ENCODE measurements at regions not wholly inside any gene's neighbourhood (a gene's known extent, or its start where the extent isn't known, plus 50 kb on each side); places are given as distances from the start of the nearest gene placed in this dataset.

DNA sequence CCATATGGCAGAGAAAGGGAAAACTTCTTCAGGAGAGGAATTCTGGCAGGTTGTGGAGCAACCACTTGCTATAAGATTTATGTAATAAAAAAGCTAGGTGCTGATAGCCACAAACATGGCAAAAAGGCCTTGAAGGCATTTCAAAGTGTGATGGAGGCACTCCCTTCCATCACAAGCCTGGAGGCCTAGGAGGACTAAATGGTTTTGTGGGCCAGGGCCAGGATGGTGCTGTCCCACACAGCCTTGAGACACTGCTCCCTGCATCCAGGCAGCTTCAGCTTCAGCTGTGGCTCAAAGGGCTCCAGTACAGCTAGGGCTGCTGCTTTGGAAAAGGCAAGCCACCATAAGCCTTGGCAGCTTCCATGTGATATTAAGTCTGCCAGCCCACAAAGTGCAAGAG lies 632.8 kb downstream of the BRINP1 start:
- Mint-ChIP-seq H3K9me3 (ENCODE audit: unreplicated experiment) (peaks cover 12% of the 10 kb centered on the region), H3K4me3 (ENCODE audit: unreplicated experiment) (no peak overlapping the region), H3K36me3 (ENCODE audit: low read depth, unreplicated experiment) (no peaks in the 10 kb centered on the region), H3K27ac (ENCODE audit: unreplicated experiment) (no peak overlapping the region), H3K4me1 (ENCODE audit: low read depth, unreplicated experiment) (no peaks in the 10 kb centered on the region), H3K27me3 (ENCODE audit: low read depth, unreplicated experiment) (no peaks in the 10 kb centered on the region)
- Histone ChIP-seq H3K79me2 (ENCODE audit: insufficient read depth, low read length) (no peaks in the 10 kb centered on the region), H4K20me1 (ENCODE audit: insufficient read depth, low read length) (no peaks in the 10 kb centered on the region), H3K4me3 (ENCODE audit: insufficient read depth, low read depth, low read length) (no peak overlapping the region), H2AFZ (ENCODE audit: low read depth, low read length) (no peak overlapping the region), H3K4me1 (ENCODE audit: insufficient read depth, low read length) (no peaks in the 10 kb centered on the region), H3K27me3 (ENCODE audit: insufficient read depth, low read length) (no peaks in the 10 kb centered on the region), H3K36me3 (ENCODE audit: insufficient read depth, low read length) (no peaks in the 10 kb centered on the region), H3K9ac (ENCODE audit: low read length) (no peak overlapping the region), H3K27ac (ENCODE audit: low read depth, low read length) (no peak overlapping the region), H3K4me2 (ENCODE audit: low read length) (no peak overlapping the region), H3K9me3 (ENCODE audit: insufficient read depth, low read depth, low read length) (peaks cover 6% of the 10 kb centered on the region)
- TF ChIP-seq EZH2 (IDR thresholded peaks at IDR 0.05; ENCODE audit: insufficient read depth, low read length) (no peak), CTCF (IDR thresholded peaks at IDR 0.05; ENCODE audit: insufficient read depth, low read depth, low read length) (no peak)
- FAIRE-seq (no peak), DNase-seq (ENCODE audit: low read depth) (no peak)

DNA sequence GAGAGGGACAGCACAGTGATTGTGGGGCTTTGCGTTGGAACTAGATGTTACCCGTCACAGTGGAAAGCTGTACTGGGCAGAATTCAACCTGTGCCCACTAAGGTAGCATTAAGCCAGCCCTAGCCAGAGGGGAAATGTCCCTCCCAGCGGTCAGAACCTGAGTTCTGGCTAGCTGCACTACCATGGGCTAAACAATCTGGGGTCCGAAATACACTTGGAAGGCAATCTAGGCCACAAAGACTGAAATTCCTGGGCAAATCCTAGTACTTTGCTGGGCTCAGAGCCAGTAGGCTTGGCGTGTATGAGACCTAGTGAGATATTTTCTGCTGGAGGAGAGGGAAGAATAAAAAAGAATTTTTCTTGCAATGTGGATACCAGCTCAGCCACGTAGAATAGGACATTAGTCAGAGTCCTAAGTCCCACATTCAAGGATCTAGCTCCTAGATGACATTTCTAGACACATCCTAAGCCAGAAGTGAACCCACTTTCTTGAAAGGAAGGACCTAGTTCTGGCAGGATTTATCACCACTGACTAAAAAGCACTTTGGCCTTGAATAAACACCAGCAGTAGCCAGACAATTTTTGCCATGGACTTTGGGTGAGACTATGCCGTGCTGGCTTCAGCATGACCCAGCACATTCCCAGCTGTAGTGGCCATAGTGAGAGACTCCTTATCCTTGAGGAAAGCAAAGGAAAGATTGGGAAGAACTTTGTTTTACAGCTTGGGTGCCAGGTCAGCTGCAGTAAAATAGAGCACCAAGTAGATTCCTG lies 618.0 kb downstream of the BRINP1 start:
- FAIRE-seq (no peak), DNase-seq (ENCODE audit: low read depth) (no peak)
- H3K4me2 ChIP-seq (ENCODE audit: low read length) = no peak overlapping the region
- H3K79me2 ChIP-seq (ENCODE audit: insufficient read depth, low read length) = no peaks in the 10 kb centered on the region
- no peaks in the 10 kb centered on the region for H3K36me3 ChIP-seq (ENCODE audit: insufficient read depth, low read length)
- no peaks in the 10 kb centered on the region for H3K4me1 ChIP-seq (ENCODE audit: insufficient read depth, low read length)
- H3K27ac Mint-ChIP-seq (ENCODE audit: unreplicated experiment) = no peak overlapping the region
- peaks cover 8% of the 10 kb centered on the region for H3K9me3 Mint-ChIP-seq (ENCODE audit: unreplicated experiment)
- H3K36me3 Mint-ChIP-seq (ENCODE audit: low read depth, unreplicated experiment) = no peaks in the 10 kb centered on the region
- H3K4me3 ChIP-seq (ENCODE audit: insufficient read depth, low read depth, low read length) = no peak overlapping the region
- no peak overlapping the region for H3K9ac ChIP-seq (ENCODE audit: low read length)
- H3K27ac ChIP-seq (ENCODE audit: low read depth, low read length) = no peak overlapping the region
- H3K9me3 ChIP-seq (ENCODE audit: insufficient read depth, low read depth, low read length) = no peaks in the 10 kb centered on the region
- H3K4me3 Mint-ChIP-seq (ENCODE audit: unreplicated experiment) = no peak overlapping the region
- no peak overlapping the region for H2AFZ ChIP-seq (ENCODE audit: low read depth, low read length)
- H3K27me3 Mint-ChIP-seq (ENCODE audit: low read depth, unreplicated experiment) = no peaks in the 10 kb centered on the region
- no peaks in the 10 kb centered on the region for H4K20me1 ChIP-seq (ENCODE audit: insufficient read depth, low read length)
- no peak for TF ChIP-seq CTCF (IDR thresholded peaks at IDR 0.05; ENCODE audit: insufficient read depth, low read depth, low read length)
- no peak for TF ChIP-seq EZH2 (IDR thresholded peaks at IDR 0.05; ENCODE audit: insufficient read depth, low read length)
- H3K4me1 Mint-ChIP-seq (ENCODE audit: low read depth, unreplicated experiment) = no peaks in the 10 kb centered on the region
- H3K27me3 ChIP-seq (ENCODE audit: insufficient read depth, low read length) = no peaks in the 10 kb centered on the region

- no peaks in the 10 kb centered on the region for H3K36me3 Mint-ChIP-seq (ENCODE audit: low read depth, unreplicated experiment)
- H3K36me3 ChIP-seq (ENCODE audit: insufficient read depth, low read length) = no peaks in the 10 kb centered on the region
- H3K9me3 Mint-ChIP-seq (ENCODE audit: unreplicated experiment) = peaks cover 8% of the 10 kb centered on the region
- FAIRE-seq = no peak
- H3K4me3 Mint-ChIP-seq (ENCODE audit: unreplicated experiment) = no peak overlapping the region
- H3K4me1 ChIP-seq (ENCODE audit: insufficient read depth, low read length) = no peaks in the 10 kb centered on the region
- no peak for DNase-seq (ENCODE audit: low read depth)
- no peaks in the 10 kb centered on the region for H3K4me1 Mint-ChIP-seq (ENCODE audit: low read depth, unreplicated experiment)
- H3K9ac ChIP-seq (ENCODE audit: low read length) = no peak overlapping the region
- no peaks in the 10 kb centered on the region for H3K27me3 Mint-ChIP-seq (ENCODE audit: low read depth, unreplicated experiment)
- TF ChIP-seq EZH2 (IDR thresholded peaks at IDR 0.05; ENCODE audit: insufficient read depth, low read length) (no peak), CTCF (IDR thresholded peaks at IDR 0.05; ENCODE audit: insufficient read depth, low read depth, low read length) (no peak)
- H3K27ac ChIP-seq (ENCODE audit: low read depth, low read length) = no peak overlapping the region
- H3K4me3 ChIP-seq (ENCODE audit: insufficient read depth, low read depth, low read length) = no peak overlapping the region
- H2AFZ ChIP-seq (ENCODE audit: low read depth, low read length) = no peak overlapping the region
- no peak overlapping the region for H3K4me2 ChIP-seq (ENCODE audit: low read length)
- no peaks in the 10 kb centered on the region for H3K79me2 ChIP-seq (ENCODE audit: insufficient read depth, low read length)
- no peaks in the 10 kb centered on the region for H3K27me3 ChIP-seq (ENCODE audit: insufficient read depth, low read length)
- H4K20me1 ChIP-seq (ENCODE audit: insufficient read depth, low read length) = no peaks in the 10 kb centered on the region
- H3K27ac Mint-ChIP-seq (ENCODE audit: unreplicated experiment) = no peak overlapping the region
- no peaks in the 10 kb centered on the region for H3K9me3 ChIP-seq (ENCODE audit: insufficient read depth, low read depth, low read length)
Measured at GRCh38 chr9:118751848-118752223, 617.4 kb downstream of the BRINP1 start.

All from astrocyte (in vitro differentiated cells and primary cell).